ENCODE measurements at regions not wholly inside any gene's neighbourhood (a gene's known extent, or its start where the extent isn't known, plus 50 kb on each side); places are given as distances from the start of the nearest gene placed in this dataset.

DNA sequence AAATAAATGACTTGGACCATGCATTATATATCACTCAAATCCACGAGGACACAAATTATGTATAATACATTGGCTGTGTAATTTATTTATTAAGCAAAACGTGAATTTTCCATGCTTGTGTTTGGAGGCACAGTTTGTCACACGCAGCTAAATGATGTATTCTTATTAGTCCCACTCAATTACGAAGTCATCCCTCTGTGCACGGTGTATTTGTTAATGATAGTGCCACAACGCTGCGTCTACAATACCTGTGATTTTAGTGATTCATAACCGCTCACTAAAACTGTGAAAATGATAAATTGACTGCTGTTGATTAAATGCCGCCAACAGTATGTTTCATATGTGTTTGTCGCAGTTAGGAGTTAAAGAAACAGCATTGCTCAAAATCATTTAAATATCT lies 358.3 kb downstream of the ZNF516 start:
- DNase-seq (ENCODE audit: low spot score) = no peak
- intact Hi-C loops (cut with micrococcal nuclease; ENCODE audit: unreplicated experiment) = no loop called here
- BruUV-seq (replicated peaks) = no TSS peak

DNA sequence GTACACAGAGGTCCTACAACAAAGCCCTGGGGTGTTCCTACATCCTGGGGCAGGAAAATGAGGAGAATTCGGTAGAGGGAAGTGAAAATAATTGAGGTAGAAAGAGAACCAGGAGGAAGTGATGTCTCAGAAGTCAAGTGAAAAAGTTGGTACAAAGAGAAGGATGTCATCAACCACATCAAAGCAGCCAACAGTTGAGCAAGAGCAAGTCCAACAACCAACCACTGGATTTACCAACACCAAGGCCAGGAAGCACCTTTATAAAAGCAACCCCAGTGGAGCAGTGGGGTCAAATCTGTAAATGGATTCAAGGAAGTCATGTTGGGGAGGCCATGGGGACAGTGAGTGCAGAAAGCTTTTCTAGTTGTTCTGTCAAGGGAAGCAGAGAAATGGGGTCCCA lies 360.4 kb downstream of the ZNF516 start:
- H3K4me3 ChIP-seq (ENCODE audit: low read depth, low read length, poor library complexity, severe bottlenecking) = no peak overlapping the region
- no peak overlapping the region for H2AFZ ChIP-seq (ENCODE audit: low read length)
- no peaks in the 10 kb centered on the region for H3K9me3 ChIP-seq (ENCODE audit: low read length)
- TF ChIP-seq, protein P1, sequence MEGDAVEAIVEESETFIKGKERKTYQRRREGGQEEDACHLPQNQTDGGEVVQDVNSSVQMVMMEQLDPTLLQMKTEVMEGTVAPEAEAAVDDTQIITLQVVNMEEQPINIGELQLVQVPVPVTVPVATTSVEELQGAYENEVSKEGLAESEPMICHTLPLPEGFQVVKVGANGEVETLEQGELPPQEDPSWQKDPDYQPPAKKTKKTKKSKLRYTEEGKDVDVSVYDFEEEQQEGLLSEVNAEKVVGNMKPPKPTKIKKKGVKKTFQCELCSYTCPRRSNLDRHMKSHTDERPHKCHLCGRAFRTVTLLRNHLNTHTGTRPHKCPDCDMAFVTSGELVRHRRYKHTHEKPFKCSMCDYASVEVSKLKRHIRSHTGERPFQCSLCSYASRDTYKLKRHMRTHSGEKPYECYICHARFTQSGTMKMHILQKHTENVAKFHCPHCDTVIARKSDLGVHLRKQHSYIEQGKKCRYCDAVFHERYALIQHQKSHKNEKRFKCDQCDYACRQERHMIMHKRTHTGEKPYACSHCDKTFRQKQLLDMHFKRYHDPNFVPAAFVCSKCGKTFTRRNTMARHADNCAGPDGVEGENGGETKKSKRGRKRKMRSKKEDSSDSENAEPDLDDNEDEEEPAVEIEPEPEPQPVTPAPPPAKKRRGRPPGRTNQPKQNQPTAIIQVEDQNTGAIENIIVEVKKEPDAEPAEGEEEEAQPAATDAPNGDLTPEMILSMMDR (conservative IDR thresholded peaks at IDR 0.05; ENCODE audit: low read length) = no peak
- no peak for TF ChIP-seq EZH2phosphoT487 (IDR thresholded peaks at IDR 0.05; ENCODE audit: borderline replicate concordance, low read depth, low read length)
- H3K36me3 ChIP-seq (ENCODE audit: insufficient read depth, low read length) = no peaks in the 10 kb centered on the region
- POLR2A ChIA-PET = no interaction called here
- H3K79me2 ChIP-seq (ENCODE audit: insufficient read depth, low read depth, low read length) = no peaks in the 10 kb centered on the region
- H3K4me2 ChIP-seq (ENCODE audit: low read length) = no peak overlapping the region
- no peak overlapping the region for H3K27ac ChIP-seq (ENCODE audit: low read depth, low read length, poor library complexity, severe bottlenecking)
- peak; percentile 3 for DNase-seq (ENCODE audit: low spot score)
- BruUV-seq (replicated peaks) = no TSS peak
- intact Hi-C loops (cut with micrococcal nuclease; ENCODE audit: unreplicated experiment) = no loop called here
- no peaks in the 10 kb centered on the region for H3K4me1 ChIP-seq (ENCODE audit: insufficient read depth, low read length, poor library complexity, severe bottlenecking)
- H4K20me1 ChIP-seq (ENCODE audit: insufficient read depth, low read length) = no peaks in the 10 kb centered on the region
- no peaks in the 10 kb centered on the region for H3K9me2 ChIP-seq (ENCODE audit: insufficient read depth, low read length)
- CTCF ChIA-PET (ENCODE audit: unreplicated experiment) = no interaction called here

More for the DNA sequence above, 358.3 kb downstream of the ZNF516 start:
- Histone ChIP-seq H2AFZ (ENCODE audit: low read length) (no peak overlapping the region), H3K4me2 (ENCODE audit: low read length) (no peak overlapping the region), H3K79me2 (ENCODE audit: insufficient read depth, low read depth, low read length) (no peaks in the 10 kb centered on the region), H3K36me3 (ENCODE audit: insufficient read depth, low read length) (no peaks in the 10 kb centered on the region), H3K4me1 (ENCODE audit: insufficient read depth, low read length, poor library complexity, severe bottlenecking) (no peaks in the 10 kb centered on the region), H3K9me3 (ENCODE audit: low read length) (no peaks in the 10 kb centered on the region), H3K4me3 (ENCODE audit: low read depth, low read length, poor library complexity, severe bottlenecking) (no peak overlapping the region), H3K27ac (ENCODE audit: low read depth, low read length, poor library complexity, severe bottlenecking) (no peak overlapping the region), H4K20me1 (ENCODE audit: insufficient read depth, low read length) (no peaks in the 10 kb centered on the region), H3K9me2 (ENCODE audit: insufficient read depth, low read length) (no peaks in the 10 kb centered on the region)
- CTCF ChIA-PET (ENCODE audit: unreplicated experiment) = no interaction called here
- TF ChIP-seq, protein P1 (conservative IDR thresholded peaks at IDR 0.05; ENCODE audit: low read length) = no peak
- TF ChIP-seq EZH2phosphoT487 (IDR thresholded peaks at IDR 0.05; ENCODE audit: borderline replicate concordance, low read depth, low read length) = no peak
- POLR2A ChIA-PET = no interaction called here

DNA sequence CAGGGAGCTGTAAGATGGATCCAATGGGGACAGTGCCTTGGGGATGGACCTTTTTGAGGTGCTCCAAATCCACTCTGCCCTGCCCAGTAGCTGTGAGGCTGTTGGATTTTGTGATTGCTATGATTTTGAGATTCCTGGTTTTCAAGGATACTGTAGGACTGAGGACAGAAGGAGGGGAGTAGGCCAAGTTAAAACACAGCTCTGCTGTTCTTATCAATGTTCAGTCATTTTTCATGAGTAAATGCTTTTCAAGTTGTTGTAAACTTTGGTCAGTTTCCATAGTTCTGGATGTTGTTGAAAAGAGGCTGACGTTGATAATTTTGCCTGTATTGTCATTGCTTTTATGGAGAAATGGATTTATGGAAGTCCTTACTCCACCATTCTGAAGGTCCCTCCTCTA lies 361.2 kb downstream of the ZNF516 start:
- no TSS peak for BruUV-seq (replicated peaks)
- CTCF ChIA-PET (ENCODE audit: unreplicated experiment) = no interaction called here

More for the DNA sequence above, 361.2 kb downstream of the ZNF516 start:
- TF ChIP-seq, protein P1 (conservative IDR thresholded peaks at IDR 0.05; ENCODE audit: low read length) = no peak
- TF ChIP-seq EZH2phosphoT487 (IDR thresholded peaks at IDR 0.05; ENCODE audit: borderline replicate concordance, low read depth, low read length) = no peak
- Histone ChIP-seq H4K20me1 (ENCODE audit: insufficient read depth, low read length) (no peaks in the 10 kb centered on the region), H3K4me1 (ENCODE audit: insufficient read depth, low read length, poor library complexity, severe bottlenecking) (no peaks in the 10 kb centered on the region), H3K79me2 (ENCODE audit: insufficient read depth, low read depth, low read length) (no peaks in the 10 kb centered on the region), H2AFZ (ENCODE audit: low read length) (no peak overlapping the region), H3K4me3 (ENCODE audit: low read depth, low read length, poor library complexity, severe bottlenecking) (no peak overlapping the region), H3K9me2 (ENCODE audit: insufficient read depth, low read length) (no peaks in the 10 kb centered on the region), H3K4me2 (ENCODE audit: low read length) (no peak overlapping the region), H3K36me3 (ENCODE audit: insufficient read depth, low read length) (no peaks in the 10 kb centered on the region), H3K27ac (ENCODE audit: low read depth, low read length, poor library complexity, severe bottlenecking) (no peak overlapping the region), H3K9me3 (ENCODE audit: low read length) (no peaks in the 10 kb centered on the region)
- no peak for DNase-seq (ENCODE audit: low spot score)
- POLR2A ChIA-PET = no interaction called here
- intact Hi-C loops (cut with micrococcal nuclease; ENCODE audit: unreplicated experiment) = no loop called here
